ENCODE measurements at regions not wholly inside any gene's neighbourhood (a gene's known extent, or its start where the extent isn't known, plus 50 kb on each side); places are given as distances from the start of the nearest gene placed in this dataset.
A peak's percentile ranks its signal among the peaks of the same experiment; 100 is the strongest.
"Not testable (repeated sequence)": the region's sequence is repeated elsewhere in the genome, so short reads cannot be mapped to it uniquely, and the experiment has no call there.

DNA sequence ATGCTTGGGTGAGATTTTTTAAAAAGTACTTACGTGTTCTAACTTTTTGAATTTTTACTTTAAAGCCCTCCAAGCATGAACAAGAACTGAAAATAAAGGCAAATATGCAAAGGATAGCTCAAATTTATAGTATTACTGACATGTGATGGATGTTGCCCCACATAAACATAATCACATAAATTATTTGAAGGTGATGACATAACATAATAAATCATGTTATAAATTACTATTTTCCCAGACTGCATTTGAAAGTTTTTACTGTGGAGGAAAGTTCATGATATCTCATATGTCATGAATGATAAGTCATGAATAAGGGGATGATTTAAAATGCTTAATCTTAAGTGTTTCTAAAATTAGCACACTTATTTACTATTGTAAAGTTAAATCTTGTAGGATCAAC lies 705.7 kb upstream of the SLITRK1 start:
- Histone ChIP-seq H2AFZ (replicated peaks) (no peak overlapping the region), H3K9me3 (ENCODE audit: low read depth) (no peaks in the 10 kb centered on the region), H3K27ac (no peak overlapping the region), H3K4me1 (no peaks in the 10 kb centered on the region), H3K79me2 (ENCODE audit: low read depth) (no peaks in the 10 kb centered on the region), H3K4me2 (no peak overlapping the region), H4K20me1 (ENCODE audit: low read depth) (no peaks in the 10 kb centered on the region), H3K9ac (no peak overlapping the region), H3K4me3 (no peak overlapping the region), H3K27me3 (no peaks in the 10 kb centered on the region), H3F3A (ENCODE audit: low read depth) (no peaks in the 10 kb centered on the region), H3K36me3 (no peaks in the 10 kb centered on the region)
- H3K4me3 Mint-ChIP-seq = no peak overlapping the region
- DNase-seq (ENCODE audit: low spot score) = no peak
- TF ChIP-seq EZH2 (IDR thresholded peaks at IDR 0.05) (no peak), EZH2phosphoT487 (IDR thresholded peaks at IDR 0.05) (no peak), CTCF (IDR thresholded peaks at IDR 0.05) (no peak)
- H3K27me3 Mint-ChIP-seq (ENCODE audit: insufficient read depth, low read depth) = no peaks in the 10 kb centered on the region
- H3K27ac Mint-ChIP-seq = no peak overlapping the region
- H3K4me1 Mint-ChIP-seq = peaks cover 8% of the 10 kb centered on the region
- no peaks in the 10 kb centered on the region for H3K9me3 Mint-ChIP-seq
- no peaks in the 10 kb centered on the region for H3K36me3 Mint-ChIP-seq

DNA sequence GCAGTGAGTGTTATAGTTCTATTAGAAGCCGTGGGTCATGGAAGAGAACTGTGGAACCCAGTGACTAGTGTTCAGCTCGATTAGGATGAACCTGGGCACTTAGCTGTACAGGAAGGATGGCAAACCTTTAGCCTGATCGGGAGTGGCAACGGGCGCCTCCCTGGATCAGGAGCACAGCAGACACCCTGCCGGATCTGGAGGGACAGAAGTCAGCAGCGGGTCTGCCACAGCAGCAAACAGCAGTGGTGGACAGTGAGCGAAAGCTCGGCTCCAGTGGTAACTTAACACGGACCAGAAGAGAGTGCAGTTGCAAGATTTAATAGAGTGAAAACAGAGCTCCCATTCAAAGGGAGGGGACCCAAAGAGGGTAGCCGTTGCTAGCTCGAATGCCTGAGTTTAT lies 697.6 kb upstream of the SLITRK1 start:
- H4K20me1 ChIP-seq (ENCODE audit: low read depth); H3K4me3 Mint-ChIP-seq; H3K27ac Mint-ChIP-seq; H3K4me1 ChIP-seq; H3K4me2 ChIP-seq; H3K9ac ChIP-seq; DNase-seq (ENCODE audit: low spot score); H3K27ac ChIP-seq; H2AFZ ChIP-seq (replicated peaks); H3K9me3 ChIP-seq (ENCODE audit: low read depth); H3K27me3 Mint-ChIP-seq (ENCODE audit: insufficient read depth, low read depth); H3K4me3 ChIP-seq; H3K27me3 ChIP-seq; H3K9me3 Mint-ChIP-seq; H3K36me3 ChIP-seq; H3F3A ChIP-seq (ENCODE audit: low read depth); H3K36me3 Mint-ChIP-seq; H3K79me2 ChIP-seq (ENCODE audit: low read depth): not testable (repeated sequence)
- H3K4me1 Mint-ChIP-seq = peaks cover 11% of the 10 kb centered on the region

DNA sequence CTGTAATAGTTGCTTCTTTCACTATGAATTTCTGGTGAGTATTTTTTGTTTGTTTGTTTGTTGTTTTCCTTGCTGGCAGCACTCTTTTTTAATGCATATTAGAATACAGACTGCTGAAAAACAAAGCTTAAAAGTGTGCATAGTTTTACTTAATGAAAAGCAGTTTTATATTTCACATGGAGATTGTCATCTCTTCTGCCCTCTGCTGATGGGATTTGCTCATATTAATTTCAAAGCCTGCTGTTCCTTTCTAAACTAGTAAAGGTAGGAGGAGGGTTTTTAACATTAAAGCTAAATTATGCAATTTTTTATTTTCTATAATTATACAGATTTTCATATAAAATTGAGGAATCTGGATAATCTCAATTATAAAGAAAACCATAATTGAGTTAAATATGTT lies 692.6 kb upstream of the SLITRK1 start:
- H3F3A ChIP-seq (ENCODE audit: low read depth) = no peaks in the 10 kb centered on the region
- no peak overlapping the region for H3K27ac Mint-ChIP-seq

DNA sequence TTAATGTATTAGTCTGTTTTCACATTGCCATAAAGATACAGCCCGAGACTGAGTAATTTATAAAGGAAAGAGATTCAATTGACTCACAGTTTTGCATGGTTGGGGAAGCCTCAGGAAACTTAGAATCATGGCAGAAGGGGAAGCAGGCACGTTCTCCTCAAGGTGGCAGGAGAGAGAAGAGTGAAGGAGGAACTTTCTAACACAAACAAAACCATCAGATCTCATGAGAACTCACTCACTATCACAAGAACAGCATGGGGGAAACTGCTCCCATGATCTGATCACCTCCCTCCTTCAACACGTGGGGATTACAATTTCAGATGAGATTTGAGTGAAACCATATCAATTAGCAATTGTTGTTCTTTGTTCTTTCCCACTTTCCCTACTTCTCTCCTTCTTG lies 689.0 kb upstream of the SLITRK1 start:
- no peaks in the 10 kb centered on the region for H4K20me1 ChIP-seq (ENCODE audit: low read depth)
- no peak overlapping the region for H3K27ac ChIP-seq
- Mint-ChIP-seq H3K36me3 (no peaks in the 10 kb centered on the region), H3K27me3 (ENCODE audit: insufficient read depth, low read depth) (no peaks in the 10 kb centered on the region), H3K27ac (no peak overlapping the region), H3K4me1 (no peaks in the 10 kb centered on the region), H3K9me3 (no peaks in the 10 kb centered on the region), H3K4me3 (no peak overlapping the region)
- no peaks in the 10 kb centered on the region for H3K36me3 ChIP-seq
- H3K27me3 ChIP-seq = no peaks in the 10 kb centered on the region
- H3K4me3 ChIP-seq = no peak overlapping the region
- no peak for TF ChIP-seq EZH2phosphoT487 (IDR thresholded peaks at IDR 0.05)
- no peak for TF ChIP-seq EZH2 (IDR thresholded peaks at IDR 0.05)
- TF ChIP-seq CTCF (IDR thresholded peaks at IDR 0.05) = no peak
- H3K4me1 ChIP-seq = no peaks in the 10 kb centered on the region
- peak overlapping the region; percentile 66 for H2AFZ ChIP-seq (replicated peaks)
- H3K9ac ChIP-seq = no peak overlapping the region
- DNase-seq (ENCODE audit: low spot score) = no peak
- H3F3A ChIP-seq (ENCODE audit: low read depth) = no peaks in the 10 kb centered on the region
- no peaks in the 10 kb centered on the region for H3K9me3 ChIP-seq (ENCODE audit: low read depth)
- no peak overlapping the region for H3K4me2 ChIP-seq
- no peaks in the 10 kb centered on the region for H3K79me2 ChIP-seq (ENCODE audit: low read depth)

More for the DNA sequence above, 692.6 kb upstream of the SLITRK1 start:
- no peak overlapping the region for H3K27ac ChIP-seq
- no peak overlapping the region for H3K9ac ChIP-seq
- H4K20me1 ChIP-seq (ENCODE audit: low read depth) = no peaks in the 10 kb centered on the region
- Mint-ChIP-seq H3K36me3 (no peaks in the 10 kb centered on the region), H3K4me3 (no peak overlapping the region), H3K4me1 (peaks cover 3% of the 10 kb centered on the region), H3K9me3 (peaks cover 4% of the 10 kb centered on the region), H3K27me3 (ENCODE audit: insufficient read depth, low read depth) (peaks cover 3% of the 10 kb centered on the region)
- TF ChIP-seq EZH2phosphoT487 (IDR thresholded peaks at IDR 0.05) (no peak), CTCF (IDR thresholded peaks at IDR 0.05) (peak; percentile 10), EZH2 (IDR thresholded peaks at IDR 0.05) (no peak)
- H3K27me3 ChIP-seq = no peaks in the 10 kb centered on the region
- no peaks in the 10 kb centered on the region for H3K4me1 ChIP-seq
- no peaks in the 10 kb centered on the region for H3K79me2 ChIP-seq (ENCODE audit: low read depth)
- H2AFZ ChIP-seq (replicated peaks) = no peak overlapping the region
- H3K9me3 ChIP-seq (ENCODE audit: low read depth) = no peaks in the 10 kb centered on the region
- no peak overlapping the region for H3K4me3 ChIP-seq
- no peak overlapping the region for H3K4me2 ChIP-seq
- DNase-seq (ENCODE audit: low spot score) = no peak
- no peaks in the 10 kb centered on the region for H3K36me3 ChIP-seq
